ENCODE measurements at regions not wholly inside any gene's neighbourhood (a gene's known extent, or its start where the extent isn't known, plus 50 kb on each side); places are given as distances from the start of the nearest gene placed in this dataset.

- intact Hi-C loops (cut with micrococcal nuclease): no loop called here
- POLR2A ChIA-PET: no interaction called here
- Histone ChIP-seq H3K27me3 (ENCODE audit: control insufficient read depth in 2 of 2, insufficient read depth in 2 of 2, low read length in 2 of 2) (no peaks in the 10 kb centered on the region), H2AFZ (ENCODE audit: low read depth, low read length) (no peak overlapping the region), H3K4me1 (ENCODE audit: control insufficient read depth, extremely low read depth, insufficient read depth, low read length) (no peaks in the 10 kb centered on the region), H3K9me3 (replicated peaks; ENCODE audit: control insufficient read depth, insufficient read depth, low read length) (peaks cover 3% of the 10 kb centered on the region), H3K9me1 (replicated peaks; ENCODE audit: control insufficient read depth, extremely low read depth, insufficient read depth, low read length) (no peaks in the 10 kb centered on the region), H3K9ac (replicated peaks; ENCODE audit: extremely low read depth, insufficient read depth, low read length) (no peak overlapping the region), H3K4me3 (replicated peaks in 1 of 3; ENCODE audit: insufficient read depth in 1 of 3, low read depth in 1 of 3, low read length in 3 of 3) (no peak overlapping the region), H3K4me2 (ENCODE audit: insufficient read depth, low read length) (no peak overlapping the region), H4K20me1 (replicated peaks; ENCODE audit: control insufficient read depth, extremely low read depth, insufficient read depth, low read length) (no peaks in the 10 kb centered on the region), H3K27ac (ENCODE audit: insufficient read depth, low read depth, low read length) (no peak overlapping the region), H3K36me3 (ENCODE audit: control insufficient read depth in 2 of 2, extremely low read depth in 1 of 2, insufficient read depth in 2 of 2, low read length in 2 of 2) (no peaks in the 10 kb centered on the region), H3K79me2 (ENCODE audit: control insufficient read depth, insufficient read depth, low read length) (no peaks in the 10 kb centered on the region)
- CTCF ChIA-PET: no interaction called here
- FAIRE-seq (no peak), DNase-seq (ENCODE audit: low read depth, low spot score) (no peak)
- TF ChIP-seq MAX (IDR thresholded peaks at IDR 0.05; ENCODE audit: insufficient read depth, insufficient read length): no peak
- no peak for TF ChIP-seq GATA2 (IDR thresholded peaks at IDR 0.05; ENCODE audit: insufficient read depth, insufficient read length, low read depth, low read length)
- TF ChIP-seq JUN (IDR thresholded peaks at IDR 0.05; ENCODE audit: borderline replicate concordance, insufficient read depth, insufficient read length, low read depth): no peak
- TF ChIP-seq EZH2 (IDR thresholded peaks at IDR 0.05; ENCODE audit: borderline replicate concordance, low read depth, low read length, severe bottlenecking): no peak
- no peak for TF ChIP-seq CTCF (IDR thresholded peaks at IDR 0.05; ENCODE audit: extremely low read depth in 1 of 2, insufficient read depth in 1 of 2, low read depth in 1 of 2, low read length in 2 of 2)
- no peak for TF ChIP-seq MYC (IDR thresholded peaks at IDR 0.05; ENCODE audit: low read depth, low read length)
- TF ChIP-seq POLR2AphosphoS5 (IDR thresholded peaks at IDR 0.05; ENCODE audit: insufficient read depth, low read depth, low read length): no peak
- no peak for TF ChIP-seq FOS (IDR thresholded peaks at IDR 0.05; ENCODE audit: borderline replicate concordance, insufficient read depth, low read length)
- dilution Hi-C loops (cut with MboI; ENCODE audit: extremely low pct_ligation_motif_present, low sequenced_read_pairs): no loop called here
- no TSS peak for BruUV-seq (replicated peaks)
These were observed 260.4 kb downstream of the SLITRK1 start for GRCh38 chr13:83621765-83622421.

Data from endothelial cell of umbilical vein (primary cell).